NCI-H1048 (cell line): ENCODE measurements at regions not wholly inside any gene's neighbourhood (a gene's known extent, or its start where the extent isn't known, plus 50 kb on each side); places are given as distances from the start of the nearest gene placed in this dataset.

ENCODE experiments used
- DNase-seq: peaks from one replicate; lab custom pipeline; 2025; lab: John Stamatoyannopoulos, UW

GRCh38 chr4:167688660-167689142, 403.6 kb upstream of the ANXA10 start:
- DNase-seq = no peak

- DNase-seq = no peak
Measured at GRCh38 chr4:167702391-167702790, 389.9 kb upstream of the ANXA10 start.

DNA sequence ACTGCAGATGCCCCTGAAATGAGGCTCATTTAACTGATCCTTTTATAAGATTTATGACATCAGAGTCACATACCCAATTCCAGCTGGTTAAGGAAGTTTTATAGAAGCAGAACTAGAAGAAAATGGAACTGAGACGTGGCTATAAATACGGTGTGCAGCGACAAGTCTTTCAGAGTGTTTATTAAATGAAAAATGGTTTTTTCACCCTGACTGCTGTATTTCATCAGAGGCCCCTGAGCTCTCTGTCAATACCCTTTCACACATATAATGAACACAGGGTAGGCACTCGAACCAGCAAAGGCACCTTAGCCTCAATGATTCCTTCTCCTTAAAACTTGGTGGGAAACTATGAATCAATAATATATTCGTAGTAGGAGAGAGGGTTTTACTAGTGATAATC, 380.8 kb upstream of the ANXA10 start:
- DNase-seq = no peak

DNA sequence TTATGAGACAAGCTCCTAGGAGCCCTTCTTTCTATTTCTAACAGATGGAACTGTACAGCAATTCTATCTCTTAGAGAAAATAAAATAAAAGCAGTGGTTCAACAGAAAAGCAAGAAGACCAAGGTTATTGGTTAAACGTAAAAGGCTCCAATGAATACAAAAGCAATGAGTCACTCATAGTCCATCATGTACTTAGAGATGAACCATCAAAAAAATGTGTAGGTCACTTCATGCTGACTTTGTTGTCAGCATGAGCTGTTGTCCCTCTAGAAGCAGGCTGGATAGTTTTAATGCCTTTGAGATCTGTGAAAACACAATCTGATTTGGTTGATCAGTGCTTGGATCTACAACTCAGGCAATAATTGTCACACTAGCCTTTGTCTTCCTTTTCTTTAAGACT, 378.6 kb upstream of the ANXA10 start:
- no peak for DNase-seq

DNA sequence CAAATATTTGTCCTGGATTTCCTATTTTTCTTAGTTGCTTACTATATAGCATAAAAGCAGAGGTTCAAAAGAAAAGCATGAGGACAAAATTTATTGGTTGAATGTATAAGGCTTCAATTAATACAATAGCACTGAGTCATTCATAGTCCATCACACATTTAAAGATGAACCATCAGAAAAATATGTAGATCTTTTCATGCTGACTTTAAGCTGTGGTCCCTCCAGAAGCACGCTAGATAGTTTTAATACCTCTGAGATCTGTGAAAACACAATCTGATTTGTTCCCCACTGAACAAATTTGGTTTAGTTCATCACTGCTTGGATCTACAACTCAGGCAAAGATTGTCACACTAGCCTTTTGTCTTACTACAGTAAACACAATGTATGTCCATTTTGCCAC, 377.2 kb upstream of the ANXA10 start:
- DNase-seq = no peak

GRCh38 chr4:167717495-167717894, 374.8 kb upstream of the ANXA10 start:
- DNase-seq = no peak

- DNase-seq = no peak
Measured at GRCh38 chr4:167721617-167722486, 370.5 kb upstream of the ANXA10 start.

- DNase-seq = no peak
Measured at GRCh38 chr4:167722487-167722808, 369.9 kb upstream of the ANXA10 start.

DNA sequence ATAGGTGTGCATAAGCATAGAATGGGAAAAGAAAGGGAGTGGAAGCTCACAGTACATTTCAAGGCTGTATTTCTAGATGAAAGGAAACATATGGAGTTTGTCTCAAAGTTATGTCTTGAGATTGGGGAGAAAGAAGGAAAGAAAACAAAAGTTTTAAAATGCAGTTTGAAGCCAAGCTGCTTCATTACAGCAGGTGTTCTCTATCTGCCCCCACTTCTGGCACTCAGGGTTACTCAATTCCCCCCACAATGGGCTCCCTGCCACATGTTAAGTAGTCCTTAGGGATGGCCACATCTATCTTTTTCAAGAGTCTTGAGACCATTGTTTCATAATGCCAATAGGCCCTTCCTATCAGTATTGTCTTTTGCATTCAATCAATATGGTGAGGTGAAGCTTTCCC, 367.4 kb upstream of the ANXA10 start:
- DNase-seq = no peak

GRCh38 chr4:167730769-167731168, 361.6 kb upstream of the ANXA10 start:
- no peak for DNase-seq

DNA sequence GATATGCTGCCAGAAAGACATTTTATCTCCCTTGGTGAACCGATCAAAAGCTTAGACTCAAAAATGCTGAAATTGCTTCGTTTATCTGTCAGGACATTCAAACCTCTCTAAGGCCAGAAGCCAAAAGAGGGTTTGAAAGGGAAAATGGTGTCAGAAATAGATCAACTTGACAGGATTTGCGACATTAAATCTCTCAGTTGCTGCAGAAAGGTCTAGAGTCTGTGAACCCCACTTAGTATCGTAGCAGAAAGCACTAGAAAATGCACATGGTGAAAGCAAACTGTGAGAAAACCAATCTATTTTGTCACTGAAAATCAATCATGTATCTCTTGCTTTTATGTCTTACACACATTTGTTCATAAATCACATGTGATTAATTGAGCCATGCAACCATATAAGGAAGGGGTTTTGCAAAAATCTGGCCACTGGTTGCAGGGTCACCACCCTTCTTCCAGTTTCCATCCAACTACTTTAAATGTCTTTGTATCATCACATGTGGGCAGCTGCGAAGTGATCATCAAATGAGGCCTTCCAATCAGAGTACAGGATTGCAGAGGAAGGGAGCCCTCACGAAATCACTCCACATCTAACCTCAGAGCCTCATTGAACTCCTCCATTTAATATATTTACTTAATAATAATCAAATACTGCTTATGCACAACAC, 347.2 kb upstream of the ANXA10 start:
- DNase-seq = no peak

DNA sequence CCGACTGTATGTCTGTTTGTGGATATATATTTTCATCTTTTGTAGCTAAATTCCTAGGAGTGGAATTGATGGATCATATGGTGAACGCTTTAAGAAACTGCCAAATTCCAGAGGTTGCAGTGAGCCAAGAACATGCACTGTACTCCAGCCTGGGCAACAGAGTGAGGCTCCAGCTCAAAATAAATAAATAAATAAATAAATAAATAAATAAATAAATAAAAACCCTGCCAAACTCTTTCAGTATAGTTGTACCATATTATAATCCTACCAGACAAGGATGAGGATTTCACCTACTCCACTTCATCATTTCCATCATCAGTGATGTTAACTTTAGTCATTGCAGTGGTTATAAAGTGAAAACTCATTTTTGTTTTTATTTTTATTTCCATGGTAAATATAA, 325.1 kb upstream of the ANXA10 start:
- DNase-seq = no peak

DNA sequence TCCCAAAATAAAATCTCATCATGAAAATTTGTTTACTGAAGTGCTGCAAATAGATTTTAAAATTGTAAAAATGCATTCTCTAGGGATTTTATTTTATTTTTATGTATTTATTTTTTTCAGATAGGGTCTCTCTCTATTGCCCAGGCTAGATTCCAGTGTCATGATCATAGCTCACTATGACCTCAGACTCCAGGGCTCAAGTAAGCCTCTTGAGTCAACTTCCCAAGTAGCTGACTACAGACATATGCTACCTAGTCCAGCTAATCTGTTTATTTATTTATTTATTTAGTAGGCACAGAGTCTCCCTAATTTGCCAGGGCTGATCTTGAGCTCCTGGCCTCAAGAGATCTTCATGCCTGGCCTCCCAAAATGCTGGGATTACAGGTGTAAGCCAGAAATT, 317.7 kb upstream of the ANXA10 start:
- no peak for DNase-seq

- DNase-seq = no peak
Measured at GRCh38 chr4:167775375-167775774, 317.0 kb upstream of the ANXA10 start.

GRCh38 chr4:167779280-167779679, 313.1 kb upstream of the ANXA10 start:
- no peak for DNase-seq

DNA sequence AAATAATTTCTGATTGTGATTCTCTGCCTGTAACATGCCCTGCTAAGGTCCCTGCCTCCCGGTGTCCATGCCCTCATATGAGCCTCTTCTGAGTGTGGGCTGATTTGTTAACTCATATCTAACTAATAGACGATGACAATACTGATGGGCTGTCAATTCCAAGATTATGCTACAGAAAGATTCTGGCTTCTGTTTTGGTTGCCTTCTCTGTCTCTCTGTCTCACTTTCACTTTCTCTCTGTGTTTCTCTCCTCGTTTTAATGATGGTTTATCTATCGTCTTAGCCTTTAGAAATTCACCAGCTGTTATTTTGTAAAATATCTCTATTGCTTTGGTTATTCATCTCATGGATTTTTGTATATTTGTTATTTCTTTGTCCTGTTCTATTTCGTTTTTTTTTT, 312.5 kb upstream of the ANXA10 start:
- DNase-seq = no peak

DNA sequence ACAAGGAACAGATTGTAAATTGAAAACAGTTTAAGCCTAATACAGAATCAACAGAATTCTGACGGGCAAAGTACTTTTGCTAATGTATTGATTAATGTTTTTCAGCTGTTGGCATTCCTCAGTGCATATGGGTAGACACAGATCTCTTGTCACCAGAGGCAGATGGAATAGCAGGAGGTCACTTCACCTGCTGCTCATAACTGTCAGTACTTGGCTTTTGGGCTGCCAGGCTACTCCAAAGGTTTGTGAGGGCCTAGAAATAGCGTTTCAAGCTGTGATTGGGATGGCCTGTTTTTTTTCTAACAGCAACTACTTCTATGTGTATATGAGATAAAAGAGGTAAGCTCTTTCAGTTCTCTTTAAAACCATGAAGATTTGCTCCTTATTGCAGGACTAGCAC, 307.5 kb upstream of the ANXA10 start:
- DNase-seq = no peak

DNA sequence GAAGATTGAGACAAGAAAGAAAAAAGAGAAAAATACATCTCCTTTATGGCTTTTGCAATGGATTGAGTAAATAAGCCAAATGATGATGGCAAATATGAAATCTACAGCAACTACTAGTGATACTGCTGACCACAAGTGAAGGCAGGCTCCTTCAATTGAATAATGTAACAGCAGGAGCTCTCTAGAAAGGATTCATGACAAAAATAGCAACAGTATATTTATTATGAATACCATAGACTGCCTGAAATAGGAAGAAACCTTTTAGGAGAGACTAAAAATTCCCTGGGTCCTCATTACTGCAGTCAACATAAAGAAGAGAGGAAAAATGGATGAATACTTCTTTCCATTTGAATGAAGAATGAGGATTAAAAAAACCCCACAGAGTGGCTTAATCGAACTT, 306.8 kb upstream of the ANXA10 start:
- no peak for DNase-seq

DNA sequence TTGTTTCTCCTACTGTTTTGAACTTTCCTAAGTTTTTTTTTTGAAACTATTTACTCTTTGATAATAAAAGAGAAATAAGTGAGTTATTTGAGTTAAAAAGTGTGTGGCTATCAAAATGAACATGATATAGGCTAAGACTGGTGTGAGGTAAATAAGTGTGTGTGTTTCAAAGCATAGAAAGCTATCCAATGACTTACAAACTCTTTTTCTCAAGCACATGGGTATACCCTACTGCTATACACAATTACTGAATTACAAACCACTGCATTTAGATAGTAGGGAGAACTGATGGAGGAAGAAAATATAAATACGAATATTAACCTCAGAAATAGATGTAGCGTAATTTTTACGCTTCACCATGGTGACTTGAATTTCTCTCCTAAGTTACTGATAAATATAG, 305.8 kb upstream of the ANXA10 start:
- no peak for DNase-seq

DNA sequence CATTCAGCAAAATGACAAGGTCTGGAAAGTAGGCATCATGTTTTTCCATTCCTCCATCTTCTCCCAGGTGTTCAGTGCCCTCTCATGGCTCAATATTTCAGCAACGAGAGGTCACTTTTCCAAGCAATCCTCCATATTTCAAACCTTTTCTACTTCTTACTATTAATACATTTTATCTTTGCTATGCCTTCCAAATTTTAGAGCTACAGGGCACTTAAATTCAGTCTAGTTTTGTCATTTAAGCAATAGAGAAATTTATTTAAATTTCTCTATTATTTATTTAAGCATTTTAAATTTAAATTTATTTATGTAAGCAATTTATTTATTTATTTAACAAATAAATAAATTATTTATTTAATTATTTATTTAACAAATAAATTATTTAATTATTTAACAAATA, 305.1 kb upstream of the ANXA10 start:
- DNase-seq = no peak

DNA sequence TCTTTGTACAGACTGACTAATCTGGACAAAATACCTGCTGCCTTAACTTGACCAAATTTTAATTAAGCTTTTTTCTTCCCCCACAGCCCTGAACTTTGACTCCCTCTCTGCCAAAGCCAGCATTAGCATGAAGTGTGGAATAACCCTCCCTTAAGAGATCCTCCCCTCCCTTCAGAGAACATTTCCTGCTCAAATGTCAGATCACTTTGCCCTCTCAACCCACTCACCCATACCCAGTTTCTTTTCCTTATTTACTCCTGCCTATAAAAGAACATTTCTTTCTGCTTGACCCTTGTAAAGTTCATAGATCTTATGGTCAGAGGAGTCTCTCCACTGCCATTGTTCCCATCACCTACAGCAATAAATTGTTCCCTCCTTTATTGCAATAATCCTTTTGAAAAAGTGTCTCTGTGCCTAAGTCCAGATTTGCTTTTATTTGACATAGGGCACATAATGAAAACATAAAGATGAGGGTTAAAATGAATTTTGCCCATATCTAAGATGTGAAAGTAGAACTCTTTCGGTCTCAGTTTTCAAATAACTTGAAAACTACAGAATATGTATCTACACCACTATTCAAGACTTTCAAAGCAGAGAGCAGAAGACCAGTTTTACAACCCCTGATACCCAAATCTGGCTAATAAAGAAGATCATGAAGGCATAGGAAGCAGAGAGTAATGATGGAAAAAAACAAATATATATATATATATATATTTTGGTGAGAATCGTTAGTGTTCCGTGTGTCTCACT, 289.7 kb upstream of the ANXA10 start:
- DNase-seq = no peak

DNA sequence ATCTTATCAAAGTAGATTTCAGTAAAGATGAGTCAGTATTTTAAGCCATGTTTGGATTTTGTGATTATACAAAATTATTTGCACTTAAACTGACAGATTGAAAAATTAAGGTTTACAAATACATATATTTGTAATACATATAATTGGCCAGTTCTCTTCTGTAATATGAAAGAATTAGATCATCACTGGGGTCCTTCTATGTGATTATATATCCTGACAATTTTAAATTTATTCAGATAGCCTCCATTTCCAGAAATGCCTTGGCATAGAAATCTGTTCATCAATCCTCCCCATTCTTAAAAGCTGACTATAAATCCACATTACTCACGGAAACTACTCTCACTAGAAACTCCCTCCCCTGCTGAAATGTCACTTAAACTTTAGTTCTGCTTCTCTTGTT, 280.4 kb upstream of the ANXA10 start:
- DNase-seq = no peak

GRCh38 chr4:167826281-167826680, 266.1 kb upstream of the ANXA10 start:
- DNase-seq = no peak
